ENCODE measurements at regions not wholly inside any gene's neighbourhood (a gene's known extent, or its start where the extent isn't known, plus 50 kb on each side); places are given as distances from the start of the nearest gene placed in this dataset.
"Not testable (repeated sequence)": the region's sequence is repeated elsewhere in the genome, so short reads cannot be mapped to it uniquely, and the experiment has no call there.

- not testable (repeated sequence) for TF ChIP-seq EZH2 (IDR thresholded peaks at IDR 0.05); POLR2AphosphoS5 (IDR thresholded peaks at IDR 0.05; ENCODE audit: borderline replicate concordance, low read depth, low read length); FOXP2 (optimal IDR thresholded peaks at IDR 0.05; ENCODE audit: control extremely low read depth, extremely low read length, insufficient read depth)
Observed at GRCh38 chr2:90298126-90298755, 1606.8 kb downstream of the RPIA start.

Data from SK-N-MC (cell line).